ENCODE measurements at regions not wholly inside any gene's neighbourhood (a gene's known extent, or its start where the extent isn't known, plus 50 kb on each side); places are given as distances from the start of the nearest gene placed in this dataset.
"Not testable (repeated sequence)": the region's sequence is repeated elsewhere in the genome, so short reads cannot be mapped to it uniquely, and the experiment has no call there.

- no peak for DNase-seq (ENCODE audit: low read depth)
These were observed 860.5 kb downstream of the NCAM2 start for GRCh38 chr21:21858502-21859334.

GRCh38 chr21:21860888-21861287 is 862.7 kb downstream of the NCAM2 start:
- DNase-seq (ENCODE audit: low read depth), result no peak

GRCh38 chr21:21864321-21864840 is 866.2 kb downstream of the NCAM2 start:
- DNase-seq (ENCODE audit: low read depth), result no peak

GRCh38 chr21:21897275-21897883 is 899.2 kb downstream of the NCAM2 start:
- DNase-seq (ENCODE audit: low read depth), result no peak

GRCh38 chr21:21898801-21899200 is 900.6 kb downstream of the NCAM2 start:
- no peak for DNase-seq (ENCODE audit: low read depth)

GRCh38 chr21:21902416-21902815 is 904.2 kb downstream of the NCAM2 start:
- DNase-seq (ENCODE audit: low read depth), result not testable (repeated sequence)

- DNase-seq (ENCODE audit: low read depth), result no peak
These were observed 909.1 kb downstream of the NCAM2 start for GRCh38 chr21:21907271-21907670.

GRCh38 chr21:21915816-21916215 is 917.6 kb downstream of the NCAM2 start:
- no peak for DNase-seq (ENCODE audit: low read depth)

- peak; percentile 9 for DNase-seq (ENCODE audit: low read depth)
These were observed 923.4 kb downstream of the NCAM2 start for GRCh38 chr21:21921410-21922232.

- DNase-seq (ENCODE audit: low read depth), result no peak
These were observed 931.0 kb downstream of the NCAM2 start for GRCh38 chr21:21929226-21929625.

GRCh38 chr21:21929789-21930188 is 931.6 kb downstream of the NCAM2 start:
- no peak for DNase-seq (ENCODE audit: low read depth)

- DNase-seq (ENCODE audit: low read depth), result no peak
These were observed 954.4 kb downstream of the NCAM2 start for GRCh38 chr21:21952566-21952965.

- DNase-seq (ENCODE audit: low read depth), result no peak
These were observed 957.0 kb downstream of the NCAM2 start for GRCh38 chr21:21955204-21955603.

- no peak for DNase-seq (ENCODE audit: low read depth)
These were observed 959.3 kb downstream of the NCAM2 start for GRCh38 chr21:21957490-21957889.

GRCh38 chr21:21963911-21964310 is 965.7 kb downstream of the NCAM2 start:
- no peak for DNase-seq (ENCODE audit: low read depth)

- DNase-seq (ENCODE audit: low read depth), result no peak
These were observed 970.6 kb downstream of the NCAM2 start for GRCh38 chr21:21968810-21969209.

GRCh38 chr21:21969211-21969610 is 971.0 kb downstream of the NCAM2 start:
- DNase-seq (ENCODE audit: low read depth), result no peak

- no peak for DNase-seq (ENCODE audit: low read depth)
These were observed 973.2 kb downstream of the NCAM2 start for GRCh38 chr21:21971384-21971783.

- DNase-seq (ENCODE audit: low read depth), result no peak
These were observed 975.6 kb downstream of the NCAM2 start for GRCh38 chr21:21973806-21974205.

GRCh38 chr21:21996891-21997290 is 998.7 kb downstream of the NCAM2 start:
- no peak for DNase-seq (ENCODE audit: low read depth)

GRCh38 chr21:21997390-21998333 is 999.5 kb downstream of the NCAM2 start:
- no peak for DNase-seq (ENCODE audit: low read depth)
